WTC11 (cell line): ENCODE measurements at regions not wholly inside any gene's neighbourhood (a gene's known extent, or its start where the extent isn't known, plus 50 kb on each side); places are given as distances from the start of the nearest gene placed in this dataset.

ENCODE experiments used
- ATAC-seq: fragments of 200-7000 bp; cut with Tn5 transposase; 2 replicates; pipeline ENCODE4 v1.10.0; 2021; ENCODE audit warnings: mild to moderate bottlenecking, moderate library complexity
- CTCF ChIA-PET: fragments of 300-600 bp; sonication (Branson Sonifier 250); formaldehyde crosslinking; loops from one replicate; lab custom pipeline; 2021; ENCODE audit warnings: antibody characterized with exemption; lab: Charles Lee
- POLR2A ChIA-PET: fragments of 350-600 bp; sonication (Branson Sonifier 250); formaldehyde crosslinking; loops from one replicate; lab custom pipeline; 2021; ENCODE audit warnings: antibody characterized with exemption; lab: Charles Lee
- DNase-seq: peaks from one replicate; pipeline ENCODE4 v3.0.0; 2021; ENCODE audit warnings: low spot score
- H3K27ac Mint-ChIP-seq: 2 replicates; pipeline ENCODE4 v1.8.0; 2021; ENCODE audit warnings: mixed read lengths
- H3K27me3 Mint-ChIP-seq: 2 replicates; pipeline ENCODE4 v1.8.0; 2021; ENCODE audit warnings: low read depth, mild to moderate bottlenecking, moderate library complexity, mixed read lengths
- H3K36me3 Mint-ChIP-seq: 2 replicates; pipeline ENCODE4 v1.8.0; 2021; ENCODE audit warnings: mixed read lengths
- H3K4me1 Mint-ChIP-seq: 2 replicates; pipeline ENCODE4 v1.8.0; 2022; ENCODE audit warnings: mixed read lengths
- H3K4me3 Mint-ChIP-seq: 2 replicates; pipeline ENCODE4 v1.8.0; 2021; ENCODE audit warnings: mild to moderate bottlenecking, moderate library complexity, mixed read lengths
- H3K9me3 Mint-ChIP-seq: 2 replicates; pipeline ENCODE4 v1.8.0; 2021; ENCODE audit warnings: mixed read lengths
- CREB1 ChIP-seq: sonication (generic); formaldehyde crosslinking; IDR thresholded peaks from 2 replicates; pipeline ENCODE4 v1.8.0; 2023; ENCODE audit warnings: mild to moderate bottlenecking, missing genetic modification reagents
- IRF2 ChIP-seq: sonication (generic); formaldehyde crosslinking; IDR thresholded peaks from 2 replicates; pipeline ENCODE4 v1.8.0; 2022; ENCODE audit warnings: low read depth, missing genetic modification reagents, borderline replicate concordance
- NFATC4 ChIP-seq: fragments of 250-450 bp; sonication (Bioruptor Pico); IDR thresholded peaks from 2 replicates; pipeline ENCODE4 v1.9.0; 2021; ENCODE audit warnings: mild to moderate bottlenecking
- OVOL2 ChIP-seq: fragments of 250-450 bp; sonication (Bioruptor Pico); IDR thresholded peaks from 2 replicates; pipeline ENCODE4 v1.9.0; 2021; ENCODE audit warnings: mild to moderate bottlenecking, borderline replicate concordance
- ZNF671 ChIP-seq: fragments of 250-450 bp; sonication (Bioruptor Pico); IDR thresholded peaks from 2 replicates; pipeline ENCODE4 v1.8.0; 2021; ENCODE audit warnings: mild to moderate bottlenecking
- TF ChIP-seq, protein P1 (sequence below): sonication (generic); formaldehyde crosslinking; IDR thresholded peaks from 2 replicates; pipeline ENCODE4 v1.8.0; 2022; ENCODE audit warnings: mild to moderate bottlenecking, missing genetic modification reagents
- TF ChIP-seq, protein P2 (sequence below): sonication (generic); formaldehyde crosslinking; IDR thresholded peaks from 2 replicates; pipeline ENCODE4 v1.8.1; 2023; ENCODE audit warnings: mild to moderate bottlenecking, missing genetic modification reagents, borderline replicate concordance
- TF ChIP-seq, protein P3 (sequence below): sonication (generic); formaldehyde crosslinking; IDR thresholded peaks from 2 replicates; pipeline ENCODE4 v1.8.1; 2023; ENCODE audit warnings: mild to moderate bottlenecking, missing genetic modification reagents
- TF ChIP-seq, protein P4 (sequence below): sonication (generic); formaldehyde crosslinking; IDR thresholded peaks from 2 replicates; pipeline ENCODE4 v1.8.1; 2022; ENCODE audit warnings: low read depth, missing genetic modification reagents, borderline replicate concordance
- TF ChIP-seq, protein P5 (sequence below): sonication (generic); formaldehyde crosslinking; IDR thresholded peaks from 2 replicates; pipeline ENCODE4 v1.8.0; 2022; ENCODE audit warnings: mild to moderate bottlenecking, missing genetic modification reagents
- TF ChIP-seq, protein P6 (sequence below): fragments of 250-450 bp; sonication (Bioruptor Pico); IDR thresholded peaks from 2 replicates; pipeline ENCODE4 v1.9.0; 2021; ENCODE audit warnings: moderate library complexity, mild to moderate bottlenecking, inconsistent platforms, borderline replicate concordance
- TF ChIP-seq, protein P7 (sequence below): sonication (generic); formaldehyde crosslinking; IDR thresholded peaks from 2 replicates; pipeline ENCODE4 v1.8.1; 2022; ENCODE audit warnings: mild to moderate bottlenecking, moderate library complexity, missing genetic modification reagents
- TF ChIP-seq, protein P8 (sequence below): sonication (generic); formaldehyde crosslinking; conservative IDR thresholded peaks from 2 replicates; pipeline ENCODE4 v1.8.1; 2022; ENCODE audit warnings: mild to moderate bottlenecking, missing genetic modification reagents

DNA sequence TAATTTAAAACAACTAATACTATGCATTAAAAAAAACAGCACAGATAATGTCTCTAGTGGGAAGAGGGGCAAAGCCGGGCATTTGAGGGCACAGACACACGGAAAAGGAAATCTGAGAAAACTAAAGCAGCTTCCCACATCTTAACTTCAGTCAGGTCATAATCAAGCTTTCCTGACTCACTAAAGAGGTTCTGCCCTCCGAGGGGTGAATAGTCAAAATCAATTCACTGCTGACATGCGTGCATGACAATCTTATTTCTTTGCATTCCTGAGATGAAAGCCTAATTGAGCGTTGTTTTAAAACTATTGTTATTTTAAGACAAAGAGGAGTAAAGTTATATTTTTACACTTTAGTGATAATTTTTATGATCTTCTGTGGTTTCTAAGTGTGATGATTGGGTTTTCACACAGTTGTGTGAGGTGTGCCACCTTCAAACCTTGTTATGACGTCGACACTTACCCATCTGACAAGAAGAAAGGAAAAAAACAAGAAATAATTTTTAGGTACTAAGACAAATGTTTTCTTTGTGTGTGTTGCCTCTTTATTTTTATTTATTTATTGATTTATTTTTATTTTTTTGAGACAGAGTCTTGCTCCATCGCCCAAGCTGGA is 90.9 kb downstream of the GATA6 start:
- Mint-ChIP-seq H3K4me1 (peaks cover 15% of the 10 kb centered on the region), H3K9me3 (peaks cover 11% of the 10 kb centered on the region), H3K27me3 (no peaks in the 10 kb centered on the region), H3K36me3 (peaks cover 2% of the 10 kb centered on the region; the same call in 1 of the 2 replicates), H3K4me3 (no peak overlapping the region), H3K27ac (no peak overlapping the region)
- ATAC-seq (no peak), DNase-seq (no peak)
- POLR2A ChIA-PET = no interaction called here
- TF ChIP-seq, protein P1, sequence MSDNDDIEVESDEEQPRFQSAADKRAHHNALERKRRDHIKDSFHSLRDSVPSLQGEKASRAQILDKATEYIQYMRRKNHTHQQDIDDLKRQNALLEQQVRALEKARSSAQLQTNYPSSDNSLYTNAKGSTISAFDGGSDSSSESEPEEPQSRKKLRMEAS (CRISPR knock-in tag) = no peak
- TF ChIP-seq ZNF671 (CRISPR knock-in tag) (no peak), OVOL2 (CRISPR knock-in tag) (no peak), NFATC4 (CRISPR knock-in tag) (no peak), IRF2 (no peak), CREB1 (CRISPR knock-in tag) (no peak)
- TF ChIP-seq, protein P2, sequence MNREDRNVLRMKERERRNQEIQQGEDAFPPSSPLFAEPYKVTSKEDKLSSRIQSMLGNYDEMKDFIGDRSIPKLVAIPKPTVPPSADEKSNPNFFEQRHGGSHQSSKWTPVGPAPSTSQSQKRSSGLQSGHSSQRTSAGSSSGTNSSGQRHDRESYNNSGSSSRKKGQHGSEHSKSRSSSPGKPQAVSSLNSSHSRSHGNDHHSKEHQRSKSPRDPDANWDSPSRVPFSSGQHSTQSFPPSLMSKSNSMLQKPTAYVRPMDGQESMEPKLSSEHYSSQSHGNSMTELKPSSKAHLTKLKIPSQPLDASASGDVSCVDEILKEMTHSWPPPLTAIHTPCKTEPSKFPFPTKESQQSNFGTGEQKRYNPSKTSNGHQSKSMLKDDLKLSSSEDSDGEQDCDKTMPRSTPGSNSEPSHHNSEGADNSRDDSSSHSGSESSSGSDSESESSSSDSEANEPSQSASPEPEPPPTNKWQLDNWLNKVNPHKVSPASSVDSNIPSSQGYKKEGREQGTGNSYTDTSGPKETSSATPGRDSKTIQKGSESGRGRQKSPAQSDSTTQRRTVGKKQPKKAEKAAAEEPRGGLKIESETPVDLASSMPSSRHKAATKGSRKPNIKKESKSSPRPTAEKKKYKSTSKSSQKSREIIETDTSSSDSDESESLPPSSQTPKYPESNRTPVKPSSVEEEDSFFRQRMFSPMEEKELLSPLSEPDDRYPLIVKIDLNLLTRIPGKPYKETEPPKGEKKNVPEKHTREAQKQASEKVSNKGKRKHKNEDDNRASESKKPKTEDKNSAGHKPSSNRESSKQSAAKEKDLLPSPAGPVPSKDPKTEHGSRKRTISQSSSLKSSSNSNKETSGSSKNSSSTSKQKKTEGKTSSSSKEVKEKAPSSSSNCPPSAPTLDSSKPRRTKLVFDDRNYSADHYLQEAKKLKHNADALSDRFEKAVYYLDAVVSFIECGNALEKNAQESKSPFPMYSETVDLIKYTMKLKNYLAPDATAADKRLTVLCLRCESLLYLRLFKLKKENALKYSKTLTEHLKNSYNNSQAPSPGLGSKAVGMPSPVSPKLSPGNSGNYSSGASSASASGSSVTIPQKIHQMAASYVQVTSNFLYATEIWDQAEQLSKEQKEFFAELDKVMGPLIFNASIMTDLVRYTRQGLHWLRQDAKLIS (CRISPR knock-in tag) = no peak
- TF ChIP-seq, protein P3, sequence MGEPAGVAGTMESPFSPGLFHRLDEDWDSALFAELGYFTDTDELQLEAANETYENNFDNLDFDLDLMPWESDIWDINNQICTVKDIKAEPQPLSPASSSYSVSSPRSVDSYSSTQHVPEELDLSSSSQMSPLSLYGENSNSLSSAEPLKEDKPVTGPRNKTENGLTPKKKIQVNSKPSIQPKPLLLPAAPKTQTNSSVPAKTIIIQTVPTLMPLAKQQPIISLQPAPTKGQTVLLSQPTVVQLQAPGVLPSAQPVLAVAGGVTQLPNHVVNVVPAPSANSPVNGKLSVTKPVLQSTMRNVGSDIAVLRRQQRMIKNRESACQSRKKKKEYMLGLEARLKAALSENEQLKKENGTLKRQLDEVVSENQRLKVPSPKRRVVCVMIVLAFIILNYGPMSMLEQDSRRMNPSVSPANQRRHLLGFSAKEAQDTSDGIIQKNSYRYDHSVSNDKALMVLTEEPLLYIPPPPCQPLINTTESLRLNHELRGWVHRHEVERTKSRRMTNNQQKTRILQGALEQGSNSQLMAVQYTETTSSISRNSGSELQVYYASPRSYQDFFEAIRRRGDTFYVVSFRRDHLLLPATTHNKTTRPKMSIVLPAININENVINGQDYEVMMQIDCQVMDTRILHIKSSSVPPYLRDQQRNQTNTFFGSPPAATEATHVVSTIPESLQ (CRISPR knock-in tag) = no peak
- TF ChIP-seq, protein P4, sequence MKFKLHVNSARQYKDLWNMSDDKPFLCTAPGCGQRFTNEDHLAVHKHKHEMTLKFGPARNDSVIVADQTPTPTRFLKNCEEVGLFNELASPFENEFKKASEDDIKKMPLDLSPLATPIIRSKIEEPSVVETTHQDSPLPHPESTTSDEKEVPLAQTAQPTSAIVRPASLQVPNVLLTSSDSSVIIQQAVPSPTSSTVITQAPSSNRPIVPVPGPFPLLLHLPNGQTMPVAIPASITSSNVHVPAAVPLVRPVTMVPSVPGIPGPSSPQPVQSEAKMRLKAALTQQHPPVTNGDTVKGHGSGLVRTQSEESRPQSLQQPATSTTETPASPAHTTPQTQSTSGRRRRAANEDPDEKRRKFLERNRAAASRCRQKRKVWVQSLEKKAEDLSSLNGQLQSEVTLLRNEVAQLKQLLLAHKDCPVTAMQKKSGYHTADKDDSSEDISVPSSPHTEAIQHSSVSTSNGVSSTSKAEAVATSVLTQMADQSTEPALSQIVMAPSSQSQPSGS = no peak
- TF ChIP-seq, protein P5, sequence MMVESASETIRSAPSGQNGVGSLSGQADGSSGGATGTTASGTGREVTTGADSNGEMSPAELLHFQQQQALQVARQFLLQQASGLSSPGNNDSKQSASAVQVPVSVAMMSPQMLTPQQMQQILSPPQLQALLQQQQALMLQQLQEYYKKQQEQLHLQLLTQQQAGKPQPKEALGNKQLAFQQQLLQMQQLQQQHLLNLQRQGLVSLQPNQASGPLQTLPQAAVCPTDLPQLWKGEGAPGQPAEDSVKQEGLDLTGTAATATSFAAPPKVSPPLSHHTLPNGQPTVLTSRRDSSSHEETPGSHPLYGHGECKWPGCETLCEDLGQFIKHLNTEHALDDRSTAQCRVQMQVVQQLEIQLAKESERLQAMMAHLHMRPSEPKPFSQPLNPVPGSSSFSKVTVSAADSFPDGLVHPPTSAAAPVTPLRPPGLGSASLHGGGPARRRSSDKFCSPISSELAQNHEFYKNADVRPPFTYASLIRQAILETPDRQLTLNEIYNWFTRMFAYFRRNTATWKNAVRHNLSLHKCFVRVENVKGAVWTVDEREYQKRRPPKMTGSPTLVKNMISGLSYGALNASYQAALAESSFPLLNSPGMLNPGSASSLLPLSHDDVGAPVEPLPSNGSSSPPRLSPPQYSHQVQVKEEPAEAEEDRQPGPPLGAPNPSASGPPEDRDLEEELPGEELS = no peak
- TF ChIP-seq, protein P6, sequence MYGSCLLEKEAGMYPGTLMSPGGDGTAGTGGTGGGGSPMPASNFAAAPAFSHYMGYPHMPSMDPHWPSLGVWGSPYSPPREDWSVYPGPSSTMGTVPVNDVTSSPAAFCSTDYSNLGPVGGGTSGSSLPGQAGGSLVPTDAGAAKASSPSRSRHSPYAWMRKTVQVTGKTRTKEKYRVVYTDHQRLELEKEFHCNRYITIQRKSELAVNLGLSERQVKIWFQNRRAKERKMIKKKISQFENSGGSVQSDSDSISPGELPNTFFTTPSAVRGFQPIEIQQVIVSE = no peak
- TF ChIP-seq, protein P7, sequence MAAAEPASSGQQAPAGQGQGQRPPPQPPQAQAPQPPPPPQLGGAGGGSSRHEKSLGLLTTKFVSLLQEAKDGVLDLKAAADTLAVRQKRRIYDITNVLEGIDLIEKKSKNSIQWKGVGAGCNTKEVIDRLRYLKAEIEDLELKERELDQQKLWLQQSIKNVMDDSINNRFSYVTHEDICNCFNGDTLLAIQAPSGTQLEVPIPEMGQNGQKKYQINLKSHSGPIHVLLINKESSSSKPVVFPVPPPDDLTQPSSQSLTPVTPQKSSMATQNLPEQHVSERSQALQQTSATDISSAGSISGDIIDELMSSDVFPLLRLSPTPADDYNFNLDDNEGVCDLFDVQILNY (CRISPR knock-in tag) = no peak
- TF ChIP-seq, protein P8, sequence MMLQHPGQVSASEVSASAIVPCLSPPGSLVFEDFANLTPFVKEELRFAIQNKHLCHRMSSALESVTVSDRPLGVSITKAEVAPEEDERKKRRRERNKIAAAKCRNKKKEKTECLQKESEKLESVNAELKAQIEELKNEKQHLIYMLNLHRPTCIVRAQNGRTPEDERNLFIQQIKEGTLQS (CRISPR knock-in tag) = no peak
- CTCF ChIA-PET = no interaction called here
